NCI-H2227 (cell line): ENCODE measurements at regions not wholly inside any gene's neighbourhood (a gene's known extent, or its start where the extent isn't known, plus 50 kb on each side); places are given as distances from the start of the nearest gene placed in this dataset.

ENCODE experiments used
- DNase-seq: peaks from one replicate; lab custom pipeline; 2025; ENCODE audit not compliant: unreplicated experiment; lab: John Stamatoyannopoulos, UW

GRCh38 chr6:154885214-154885613 lies 109.9 kb upstream of the TIAM2 start:
- no peak for DNase-seq

- no peak for DNase-seq
Measured at GRCh38 chr6:154886016-154886415, 109.1 kb upstream of the TIAM2 start.

GRCh38 chr6:154886471-154886870 lies 108.6 kb upstream of the TIAM2 start:
- no peak for DNase-seq

- DNase-seq = no peak
Measured at GRCh38 chr6:154887051-154887450, 108.1 kb upstream of the TIAM2 start.

GRCh38 chr6:154888421-154889295 lies 106.5 kb upstream of the TIAM2 start:
- no peak for DNase-seq

GRCh38 chr6:154890874-154891273 lies 104.2 kb upstream of the TIAM2 start:
- DNase-seq = no peak

- DNase-seq = no peak
Measured at GRCh38 chr6:154891901-154892300, 103.2 kb upstream of the TIAM2 start.

GRCh38 chr6:154893917-154894316 lies 101.2 kb upstream of the TIAM2 start:
- no peak for DNase-seq

GRCh38 chr6:154894902-154895301 lies 100.2 kb upstream of the TIAM2 start:
- no peak for DNase-seq

- DNase-seq = no peak
Measured at GRCh38 chr6:154895841-154896240, 99.3 kb upstream of the TIAM2 start.

GRCh38 chr6:154898821-154899220 lies 96.3 kb upstream of the TIAM2 start:
- DNase-seq = no peak

- no peak for DNase-seq
Measured at GRCh38 chr6:154899824-154900463, 95.2 kb upstream of the TIAM2 start.

- no peak for DNase-seq
Measured at GRCh38 chr6:154901876-154902552, 93.1 kb upstream of the TIAM2 start.

GRCh38 chr6:154907291-154907690 lies 87.8 kb upstream of the TIAM2 start:
- no peak for DNase-seq

- DNase-seq = no peak
Measured at GRCh38 chr6:154908723-154909122, 86.4 kb upstream of the TIAM2 start.

GRCh38 chr6:154909311-154909710 lies 85.8 kb upstream of the TIAM2 start:
- no peak for DNase-seq

- no peak for DNase-seq
Measured at GRCh38 chr6:154909821-154910220, 85.3 kb upstream of the TIAM2 start.

GRCh38 chr6:154914288-154914687 lies 80.8 kb upstream of the TIAM2 start:
- no peak for DNase-seq

- DNase-seq = no peak
Measured at GRCh38 chr6:154916857-154917256, 78.3 kb upstream of the TIAM2 start.

- DNase-seq = no peak
Measured at GRCh38 chr6:154917941-154918340, 77.2 kb upstream of the TIAM2 start.

- no peak for DNase-seq
Measured at GRCh38 chr6:154919806-154920205, 75.3 kb upstream of the TIAM2 start.
